H1 (cell line): ENCODE measurements at regions not wholly inside any gene's neighbourhood (a gene's known extent, or its start where the extent isn't known, plus 50 kb on each side); places are given as distances from the start of the nearest gene placed in this dataset.

Source experiments
- CHD1 ChIP-seq: IDR thresholded peaks from 2 replicates; pipeline ENCODE4 v1.6.1; 2012; ENCODE audit warnings: low read depth, low read length, improper control_type of control experiment
- CHD7 ChIP-seq: fragments of 300-600 bp; sonication (generic); IDR thresholded peaks from 2 replicates; pipeline ENCODE4 v1.7.1; 2012; ENCODE audit warnings: low read length, moderate library complexity, mild to moderate bottlenecking, inconsistent platforms; ENCODE audit not compliant: insufficient replicate concordance
- CTCF ChIP-seq, 3 experiments: IDR thresholded peaks; 1 replicate in 2 of 3; 2 replicates in 1 of 3; pipeline versions ENCODE4 v1.5.1 to v1.6.1; 2011; ENCODE audit warnings: low read length in 3 of 3, mild to moderate bottlenecking in 3 of 3, inconsistent platforms in 2 of 3, low read depth in 1 of 3, moderate library complexity in 1 of 3; ENCODE audit not compliant: insufficient read depth in 1 of 3; ENCODE audit errors: control extremely low read depth in 1 of 3
- EP300 ChIP-seq, 2 experiments: IDR thresholded peaks; 1 replicate in 1 of 2; 2 replicates in 1 of 2; pipeline ENCODE4 v1.6.1; 2011 to 2012; ENCODE audit warnings: low read depth in 2 of 2, low read length in 2 of 2, mild to moderate bottlenecking in 2 of 2, borderline replicate concordance in 1 of 2, inconsistent platforms in 1 of 2, moderate library complexity in 1 of 2
- SIN3A ChIP-seq, 2 experiments: IDR thresholded peaks in 1 of 2; conservative IDR thresholded peaks in 1 of 2; 2 replicates each; pipeline ENCODE4 v1.6.1; 2011 to 2012; ENCODE audit warnings: low read length in 2 of 2, improper control_type of control experiment in 1 of 2, low read depth in 1 of 2, mild to moderate bottlenecking in 1 of 2

DNA sequence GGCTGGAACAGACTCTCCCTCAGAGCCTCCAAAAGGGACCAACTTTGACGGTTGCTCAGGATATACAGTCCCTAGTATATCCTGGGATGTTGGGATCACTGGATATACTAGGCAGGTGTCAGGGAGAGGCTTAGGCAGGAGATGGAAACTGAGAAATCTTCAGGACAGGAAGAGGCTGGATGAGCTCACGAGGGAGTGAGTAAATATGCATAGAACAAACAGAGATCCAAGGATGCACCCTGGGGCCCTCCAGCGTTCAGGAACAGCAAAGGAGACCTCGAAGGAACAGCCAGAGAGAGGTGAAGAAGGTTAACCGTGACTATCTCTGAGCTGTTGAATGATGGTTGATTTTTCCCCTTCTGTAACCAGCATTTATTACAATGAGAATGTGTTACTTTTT, 191.3 kb downstream of the BMP7 start (continued):
- TF ChIP-seq CHD7, result no peak
- no peak for TF ChIP-seq CTCF (IDR thresholded peaks at IDR 0.05; ENCODE audit: control extremely low read depth in 1 of 3, insufficient read depth in 1 of 3, low read depth in 1 of 3, low read length in 3 of 3)
- no peak for TF ChIP-seq EP300 (IDR thresholded peaks at IDR 0.05; ENCODE audit: borderline replicate concordance in 1 of 2, low read depth in 2 of 2, low read length in 2 of 2)
- no peak for TF ChIP-seq CHD1
- TF ChIP-seq SIN3A (conservative IDR thresholded peaks at IDR 0.05 in 1 of 2, IDR thresholded peaks at IDR 0.05 in 1 of 2; ENCODE audit: low read depth in 1 of 2, low read length in 2 of 2), result no peak
- TF ChIP-seq, all 59 proteins: peak for 0
